ENCODE measurements at regions not wholly inside any gene's neighbourhood (a gene's known extent, or its start where the extent isn't known, plus 50 kb on each side); places are given as distances from the start of the nearest gene placed in this dataset.

- TF ChIP-seq CTCF (conservative IDR thresholded peaks at IDR 0.05; ENCODE audit: low read length) (no peak), EZH2phosphoT487 (IDR thresholded peaks at IDR 0.05; ENCODE audit: borderline replicate concordance, low read depth, low read length) (no peak)
These were observed 105.1 kb downstream of the BCL2L11 start for GRCh38 chr2:111225856-111226255.
